ENCODE measurements at regions not wholly inside any gene's neighbourhood (a gene's known extent, or its start where the extent isn't known, plus 50 kb on each side); places are given as distances from the start of the nearest gene placed in this dataset.

DNA sequence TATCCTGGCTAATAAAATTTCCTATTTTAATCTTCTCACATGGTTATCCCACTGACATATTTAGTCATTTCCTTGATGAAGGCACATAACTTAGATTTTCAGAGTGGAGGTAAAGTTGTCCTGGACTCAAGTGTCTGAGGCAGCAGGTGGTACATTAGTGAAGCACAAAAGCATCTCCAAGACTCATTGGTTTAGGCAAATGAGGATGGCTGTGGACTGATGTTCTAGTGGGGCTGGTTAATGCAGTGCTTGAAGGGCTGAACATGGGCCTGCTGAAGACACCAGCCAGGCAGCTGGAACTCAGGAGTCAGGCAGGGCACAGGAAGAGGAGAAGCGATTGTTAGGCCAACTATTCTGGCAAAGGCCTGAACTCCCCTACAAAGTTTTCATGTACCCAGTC, 76.3 kb upstream of the SESN3 start:
- DNase-seq (ENCODE audit: low read depth in 2 of 2) = no peak

DNA sequence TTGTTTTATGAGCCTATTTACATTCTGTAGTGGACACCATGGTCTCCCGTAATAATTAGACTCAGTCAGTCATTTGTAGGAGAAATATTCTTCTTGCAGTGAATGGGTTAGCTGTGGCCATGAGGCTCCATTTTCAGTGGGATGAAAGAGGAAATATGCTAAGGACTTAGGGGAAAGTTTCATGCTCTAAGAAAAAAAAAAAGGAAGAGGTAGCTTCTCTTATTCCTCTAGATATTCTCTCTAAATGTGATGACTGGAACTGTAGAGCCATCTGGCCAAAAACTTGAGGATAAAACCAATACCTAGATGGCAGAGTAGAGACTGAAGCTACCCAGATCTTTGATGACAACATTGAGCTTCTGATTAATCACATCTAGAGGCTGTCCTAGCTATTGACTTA, 75.8 kb upstream of the SESN3 start:
- no peak for DNase-seq (ENCODE audit: low read depth in 2 of 2)

DNA sequence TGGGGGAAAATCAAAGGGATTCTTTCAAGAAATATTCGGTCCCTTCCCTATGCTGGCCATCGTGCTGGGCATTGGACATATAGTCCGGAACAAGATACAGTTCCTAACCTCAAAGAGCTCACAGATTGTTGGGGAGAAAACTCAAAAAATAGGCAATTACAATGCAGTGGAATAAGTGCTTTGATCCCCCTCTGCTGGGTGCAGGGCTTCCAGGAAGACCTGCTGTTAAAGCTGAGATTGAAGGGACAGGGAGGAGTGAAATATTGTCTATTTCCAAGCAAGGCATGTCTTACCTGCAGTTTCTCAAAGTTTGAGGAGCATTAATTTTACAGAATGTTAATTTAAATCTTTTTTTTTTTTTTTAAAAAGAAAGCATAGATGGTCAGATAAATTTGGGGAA, 75.1 kb upstream of the SESN3 start:
- DNase-seq (ENCODE audit: low read depth in 2 of 2) = no peak

DNA sequence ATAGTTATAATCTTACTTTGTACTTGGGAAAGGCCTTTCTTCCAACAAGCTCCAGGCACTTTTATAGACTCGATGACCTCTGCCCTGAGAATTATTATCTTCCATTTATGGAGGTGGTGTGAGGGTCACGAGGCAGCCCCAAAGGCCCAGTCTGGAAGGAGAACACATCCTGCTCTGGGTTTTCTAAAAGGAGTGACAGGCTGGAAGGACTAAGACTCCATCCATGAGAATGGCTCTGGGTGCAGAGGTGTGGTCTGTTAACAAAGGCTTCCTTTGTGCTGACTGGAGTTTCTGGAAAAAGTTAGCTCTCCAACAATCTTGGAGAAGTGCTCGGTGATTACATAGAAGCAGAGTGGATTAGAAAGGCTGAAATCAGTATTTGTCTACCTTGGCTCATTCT, 74.7 kb upstream of the SESN3 start:
- no peak for DNase-seq (ENCODE audit: low read depth in 2 of 2)

DNA sequence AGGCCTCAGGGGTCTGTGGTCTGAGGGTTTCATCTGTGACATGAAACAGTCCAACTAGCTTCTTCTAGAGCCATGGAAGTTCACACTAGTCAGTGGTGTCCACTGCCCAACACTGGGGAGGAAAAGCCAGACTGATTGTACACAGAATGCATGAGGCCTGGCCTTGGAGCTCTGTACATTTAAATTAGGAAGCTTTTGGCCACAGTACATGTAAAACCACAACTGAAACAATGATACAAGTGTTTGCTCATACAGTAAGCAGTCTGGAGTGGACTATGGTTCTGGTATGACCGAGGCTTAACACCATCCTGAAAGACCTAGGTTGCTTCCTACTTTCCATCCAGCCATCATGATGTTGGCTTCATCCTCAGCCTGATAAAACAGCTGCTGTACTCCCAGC, 73.8 kb upstream of the SESN3 start:
- no peak for DNase-seq (ENCODE audit: low read depth in 2 of 2)

DNA sequence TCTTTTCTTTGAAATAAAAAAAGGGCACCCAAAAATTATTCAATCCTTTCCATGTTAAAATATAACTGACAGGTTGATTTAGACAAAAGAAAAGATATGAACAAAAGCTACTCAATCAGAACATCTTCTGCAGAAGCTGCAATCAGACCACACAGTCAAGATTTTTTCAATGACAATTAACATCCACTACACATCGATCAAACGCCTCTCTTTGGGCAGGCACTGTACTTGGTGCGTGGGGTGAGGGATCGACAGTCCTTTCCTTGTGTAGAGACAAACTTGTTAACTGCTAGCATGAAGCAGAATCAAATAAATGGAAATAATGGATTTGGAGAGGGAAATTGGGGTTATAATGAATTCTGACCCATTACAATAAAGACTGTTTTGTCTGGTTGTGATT, 71.2 kb upstream of the SESN3 start:
- no peak for DNase-seq (ENCODE audit: low read depth in 2 of 2)

DNA sequence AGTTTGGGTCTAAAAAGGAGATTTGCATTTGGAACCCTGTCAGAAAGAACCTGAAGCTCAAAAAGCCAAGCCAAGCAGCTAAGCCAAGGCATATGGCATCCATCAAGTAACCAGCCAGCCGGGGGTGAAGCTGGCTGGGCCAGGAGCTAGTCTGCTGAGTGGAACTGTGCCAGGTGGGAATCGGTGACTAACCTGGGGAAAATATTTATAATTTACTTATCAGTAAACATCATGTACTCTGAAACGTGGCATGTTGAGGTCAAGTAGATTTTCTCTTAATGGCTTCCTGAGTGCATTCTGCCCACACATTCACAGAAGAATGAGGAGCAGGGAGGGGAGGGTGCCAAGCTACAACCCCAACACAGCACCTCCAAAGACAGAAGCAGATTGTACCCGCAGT, 70.5 kb upstream of the SESN3 start:
- DNase-seq (ENCODE audit: low read depth in 2 of 2) = no peak

DNA sequence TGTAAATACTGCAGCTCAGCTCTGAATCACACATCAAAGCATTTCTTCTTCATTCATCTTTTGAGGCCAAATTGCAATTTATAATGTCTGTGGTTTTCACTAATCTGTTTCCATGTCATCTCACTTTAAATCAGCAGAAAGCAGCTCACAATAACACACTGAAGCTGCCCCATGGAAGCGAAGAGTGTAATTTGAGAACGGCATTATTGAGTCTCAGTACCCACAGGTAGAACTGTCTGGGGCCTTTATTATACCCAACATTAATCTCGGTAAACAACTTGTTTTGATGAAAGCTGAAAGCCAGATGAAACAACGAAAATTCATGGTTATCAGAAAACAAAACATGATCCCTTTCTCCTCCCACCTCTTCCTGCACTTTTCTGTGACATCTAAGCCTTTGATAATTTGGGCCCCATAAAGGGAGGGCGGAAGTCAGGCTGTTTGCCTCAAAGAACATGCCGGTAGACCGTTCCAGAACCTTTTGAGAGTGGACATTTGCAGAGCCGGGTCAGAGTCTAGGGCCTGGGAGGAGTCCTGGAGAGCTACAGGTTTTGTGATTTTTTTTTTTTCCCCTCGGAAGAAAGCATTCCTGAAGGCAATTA, 68.2 kb upstream of the SESN3 start:
- no peak for DNase-seq (ENCODE audit: low read depth in 2 of 2)

DNA sequence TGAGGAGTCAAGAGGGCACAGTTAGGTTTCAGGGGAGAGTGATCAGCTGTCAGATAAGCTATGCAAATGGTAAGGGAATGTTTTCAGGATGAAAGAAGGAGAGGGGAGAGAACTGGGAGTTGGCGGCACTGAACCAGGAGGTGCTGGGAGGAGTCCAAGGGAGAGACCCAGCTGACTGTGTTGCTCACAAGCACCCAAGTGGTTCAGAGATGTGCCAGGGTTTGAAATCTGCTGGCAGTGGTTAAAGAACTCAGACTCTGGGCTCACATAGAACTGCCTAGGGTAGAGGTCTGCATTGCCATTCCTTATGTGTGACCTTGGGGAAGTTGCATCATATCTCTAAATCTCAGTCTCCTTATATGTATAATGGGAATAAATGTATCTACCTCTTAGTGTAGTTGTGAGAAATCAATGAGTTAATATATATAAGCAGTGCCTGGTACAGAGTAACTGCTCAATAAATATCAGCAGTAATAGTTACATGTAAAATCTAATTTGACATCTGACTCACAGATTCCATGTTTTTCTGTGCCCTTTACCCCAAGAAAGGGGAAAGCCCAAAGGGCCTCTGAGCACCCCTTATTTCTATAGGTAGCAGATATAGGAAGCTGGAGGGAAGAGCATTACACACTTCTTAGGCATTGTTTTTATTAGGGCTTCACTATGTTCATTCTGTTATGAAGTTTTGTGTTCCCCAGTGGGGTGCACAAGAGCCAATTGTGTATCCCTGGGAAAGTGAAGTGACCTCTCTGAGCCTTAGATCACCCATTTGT, 66.9 kb upstream of the SESN3 start:
- DNase-seq (ENCODE audit: low read depth in 2 of 2) = no peak

DNA sequence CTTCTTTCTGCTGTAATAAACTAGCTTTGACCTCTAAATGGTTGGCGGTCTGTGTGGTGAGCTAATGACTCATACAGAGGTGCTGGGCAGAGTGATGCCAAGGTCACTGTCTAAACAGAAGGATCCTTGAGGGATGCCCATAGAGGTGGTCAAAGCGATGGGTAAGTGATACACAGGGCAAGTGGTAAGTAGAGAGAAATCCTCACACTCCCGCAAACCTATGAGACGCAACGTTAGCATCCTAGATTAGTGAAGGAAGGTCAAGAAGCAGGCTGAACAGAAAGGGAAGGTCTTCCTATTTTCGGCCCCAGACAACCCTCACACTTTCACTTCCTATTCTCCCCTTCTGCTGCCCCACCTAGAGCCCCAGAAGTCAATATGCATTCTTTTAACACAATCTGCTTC, 65.6 kb upstream of the SESN3 start:
- DNase-seq (ENCODE audit: low read depth in 2 of 2) = no peak

DNA sequence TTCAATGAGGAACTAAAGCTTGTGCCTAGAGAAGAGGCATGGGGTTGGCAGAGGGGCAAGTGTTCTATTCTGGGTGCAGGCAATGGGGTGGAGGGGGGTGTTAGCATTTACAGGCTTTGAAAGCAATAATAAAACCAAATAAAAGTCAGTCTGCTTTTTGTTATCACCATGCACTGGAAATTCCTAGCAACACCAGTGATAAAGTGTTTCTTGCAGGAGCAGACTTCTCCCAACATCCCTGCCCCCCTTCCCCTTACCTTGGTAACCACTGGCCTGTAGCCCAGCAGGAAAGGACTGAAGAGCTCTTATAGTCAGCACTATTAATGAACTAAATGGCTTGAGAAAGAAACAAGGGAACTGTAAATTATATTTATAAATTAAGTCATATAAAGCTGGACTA, 65.2 kb upstream of the SESN3 start:
- no peak for DNase-seq (ENCODE audit: low read depth in 2 of 2)

DNA sequence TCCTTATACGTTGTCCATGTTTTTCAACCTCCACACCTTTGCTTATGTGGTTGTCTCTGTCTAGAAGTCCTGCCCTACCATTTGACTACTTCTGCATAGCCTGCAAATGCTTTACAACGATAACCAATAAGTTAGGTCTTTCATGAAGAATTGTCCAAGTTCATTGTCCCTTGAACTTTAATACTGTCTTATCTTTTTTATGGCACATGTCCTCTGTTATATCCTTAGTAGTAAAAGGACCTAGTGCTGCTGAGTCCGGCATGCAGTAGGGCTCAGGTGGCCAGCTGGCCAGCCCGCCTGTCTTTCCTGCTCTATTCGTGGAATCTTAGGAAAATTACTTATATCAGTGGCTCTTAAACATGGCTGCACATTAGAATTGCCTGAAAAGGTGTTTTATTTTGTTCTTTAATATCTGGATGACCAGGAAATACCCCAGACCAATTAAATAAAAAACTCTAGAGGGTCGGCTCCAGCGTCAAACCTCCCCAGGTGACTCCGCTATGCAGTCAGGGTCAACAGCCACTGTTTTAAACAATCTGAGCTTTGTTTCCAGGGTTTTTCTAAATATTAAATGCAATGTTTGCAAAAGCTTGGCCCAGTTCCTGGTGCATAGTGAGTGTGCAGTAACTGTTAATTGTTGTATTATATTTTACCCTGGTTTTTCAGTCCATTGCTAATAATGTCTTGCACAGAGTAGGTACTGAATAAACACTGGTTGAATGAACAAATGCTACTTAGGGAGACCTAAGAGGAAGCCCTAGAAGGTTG, 64.6 kb upstream of the SESN3 start:
- no peak for DNase-seq (ENCODE audit: low read depth in 2 of 2)

DNA sequence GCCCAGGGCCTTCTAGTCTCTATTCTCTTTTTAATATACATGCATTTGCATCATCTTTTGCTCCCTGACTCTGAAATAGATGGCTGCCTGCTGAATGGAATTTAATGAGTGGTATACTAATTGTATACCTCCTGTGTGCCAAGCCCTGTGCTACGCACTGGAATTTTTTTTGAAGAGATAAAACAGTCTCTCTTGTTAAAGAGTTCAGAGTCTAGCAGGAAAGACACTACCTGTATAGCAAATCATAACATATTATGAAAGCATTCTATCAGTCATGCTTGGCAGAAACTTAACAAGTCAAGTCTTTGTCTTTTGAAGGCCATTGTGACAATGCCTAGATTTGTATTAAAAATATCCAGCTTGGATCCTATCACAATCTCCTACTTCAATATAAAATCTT, 63.7 kb upstream of the SESN3 start:
- no peak for DNase-seq (ENCODE audit: low read depth in 2 of 2)

DNA sequence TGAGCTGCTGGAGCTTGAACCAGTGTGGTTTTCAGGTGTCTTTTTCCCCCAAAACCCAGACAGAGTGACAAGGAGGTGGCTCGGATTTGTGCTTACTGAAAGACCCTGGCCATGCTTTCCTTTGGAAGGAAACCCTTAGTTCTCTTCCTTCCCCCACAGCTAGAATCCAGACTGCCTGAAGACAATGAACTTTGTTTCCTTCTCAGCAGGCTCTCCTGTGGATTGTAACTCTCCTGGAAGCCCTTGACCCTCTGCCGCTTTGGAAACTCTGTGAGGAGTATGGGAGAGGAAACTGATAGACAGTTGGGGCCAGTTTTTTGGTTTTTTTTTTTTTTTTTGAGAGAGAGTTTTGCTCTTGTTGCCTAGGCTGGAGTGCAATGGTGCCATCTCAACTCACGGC, 62.1 kb upstream of the SESN3 start:
- no peak for DNase-seq (ENCODE audit: low read depth in 2 of 2)

DNA sequence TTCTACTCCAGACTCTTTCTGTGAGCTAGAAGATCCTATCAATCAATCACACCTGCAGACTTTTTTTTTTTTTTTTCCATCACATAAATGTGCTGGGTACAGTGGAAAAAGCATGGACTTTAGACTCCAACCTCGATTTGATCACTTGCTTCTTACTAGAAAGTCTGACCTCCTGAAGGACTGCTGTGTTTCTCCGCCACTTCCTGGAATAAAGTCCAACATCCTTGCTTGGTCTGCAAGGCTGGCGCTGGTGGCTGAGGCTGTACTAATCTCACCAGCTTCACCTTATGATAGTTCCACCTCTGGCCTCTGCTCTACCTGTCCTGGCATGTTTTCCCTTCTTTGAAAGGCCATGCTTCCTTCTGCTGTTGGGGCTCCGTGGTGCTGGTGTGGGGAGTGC, 60.9 kb upstream of the SESN3 start:
- no peak for DNase-seq (ENCODE audit: low read depth in 2 of 2)

DNA sequence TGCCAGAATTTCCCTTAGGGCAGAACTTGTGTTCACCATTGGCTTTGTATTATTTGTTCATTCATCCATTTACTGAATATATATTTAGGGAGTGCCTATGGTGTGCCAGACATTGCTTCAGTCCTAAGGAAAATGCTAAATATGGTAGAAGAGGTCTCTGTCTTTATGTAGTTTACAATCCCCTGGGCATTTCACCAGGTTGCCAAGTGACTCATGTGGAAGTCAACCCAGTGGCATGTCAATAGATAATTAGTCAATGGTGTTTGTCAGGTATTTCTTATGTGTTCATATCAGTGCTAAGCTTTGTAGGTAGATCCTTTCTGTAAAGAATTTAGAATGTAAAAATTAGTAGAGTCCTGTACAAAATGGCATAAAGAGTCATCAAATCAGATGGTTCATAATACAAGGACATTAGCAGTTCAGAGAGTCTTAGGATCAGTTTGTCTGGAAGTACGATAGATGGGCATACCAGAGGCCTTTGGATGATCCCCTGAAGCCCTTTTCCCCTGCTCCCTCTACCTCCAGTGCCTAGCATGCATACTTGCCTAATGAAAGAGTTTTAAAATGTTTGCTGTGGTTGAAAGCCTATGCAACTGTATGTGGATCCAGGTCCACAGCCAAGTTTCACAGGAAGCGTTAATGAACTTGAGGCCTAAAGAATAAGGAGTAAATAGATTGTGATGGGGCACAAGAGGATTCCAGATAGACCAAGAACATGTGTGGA, 58.5 kb upstream of the SESN3 start:
- no peak for DNase-seq (ENCODE audit: low read depth in 2 of 2)

DNA sequence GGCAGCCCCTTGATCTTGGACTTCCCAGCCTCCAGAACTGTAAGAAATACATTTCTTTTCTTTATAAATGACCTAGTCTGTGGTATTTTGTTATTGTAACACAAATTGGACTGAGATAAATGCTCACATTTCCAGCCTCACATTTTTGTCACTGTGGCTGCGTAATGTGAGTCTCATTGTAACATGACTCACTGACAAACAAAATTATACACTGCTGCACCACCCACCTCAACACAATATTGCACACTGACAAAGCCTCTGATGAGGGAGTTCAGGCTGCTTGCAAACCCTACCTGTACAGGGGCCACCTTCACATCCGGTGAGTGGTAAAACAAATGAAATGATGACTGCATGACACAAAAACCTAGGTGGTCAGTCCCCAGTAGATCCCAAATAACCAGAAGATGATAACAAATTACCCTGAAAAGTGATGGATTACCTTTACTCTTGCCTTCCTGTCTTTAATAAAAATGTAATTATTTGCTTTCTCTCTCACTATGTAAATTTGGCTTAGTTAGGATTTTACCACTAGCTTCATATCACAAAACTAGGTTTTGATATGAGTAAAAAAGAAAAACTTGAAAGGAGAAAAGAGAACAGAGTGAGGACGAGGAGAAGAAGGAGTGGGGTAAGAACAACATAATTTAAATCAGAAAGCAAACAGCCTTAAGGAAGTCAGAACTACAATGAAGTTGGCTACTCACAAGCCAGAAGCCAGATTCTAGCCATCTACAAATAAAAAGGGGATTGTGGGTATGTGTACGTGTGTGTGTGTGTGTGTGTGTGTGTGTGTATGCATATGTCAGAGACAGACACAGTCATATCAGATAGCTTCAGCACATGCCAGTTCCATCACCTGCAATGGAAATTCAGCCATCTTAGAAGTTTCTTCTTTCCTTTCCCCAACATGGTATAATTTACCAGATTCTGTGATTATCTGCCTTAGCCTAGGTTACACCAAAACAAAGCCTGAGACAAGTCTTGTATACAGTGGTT, 53.4 kb upstream of the SESN3 start:
- DNase-seq (ENCODE audit: low read depth in 2 of 2) = no peak

DNA sequence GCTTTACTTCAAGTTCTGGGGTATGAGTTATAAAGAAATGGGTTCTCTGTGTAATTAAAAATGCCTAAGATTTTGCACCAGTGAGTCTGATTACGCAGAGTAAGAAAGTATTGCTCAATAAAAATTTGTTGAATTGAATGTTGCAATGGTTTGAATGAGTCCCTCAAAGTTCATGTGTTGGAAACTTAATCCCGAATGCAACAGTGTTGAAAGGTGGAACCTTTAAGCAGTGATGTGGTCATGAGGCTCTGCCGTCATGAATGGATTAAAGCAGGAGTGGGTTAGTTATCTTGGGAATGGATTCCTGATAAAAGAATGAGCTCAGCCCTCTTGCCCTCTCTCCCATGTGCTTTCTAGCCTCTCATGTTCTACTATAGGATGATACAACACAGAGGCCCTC, 52.6 kb upstream of the SESN3 start:
- no peak for DNase-seq (ENCODE audit: low read depth in 2 of 2)

DNA sequence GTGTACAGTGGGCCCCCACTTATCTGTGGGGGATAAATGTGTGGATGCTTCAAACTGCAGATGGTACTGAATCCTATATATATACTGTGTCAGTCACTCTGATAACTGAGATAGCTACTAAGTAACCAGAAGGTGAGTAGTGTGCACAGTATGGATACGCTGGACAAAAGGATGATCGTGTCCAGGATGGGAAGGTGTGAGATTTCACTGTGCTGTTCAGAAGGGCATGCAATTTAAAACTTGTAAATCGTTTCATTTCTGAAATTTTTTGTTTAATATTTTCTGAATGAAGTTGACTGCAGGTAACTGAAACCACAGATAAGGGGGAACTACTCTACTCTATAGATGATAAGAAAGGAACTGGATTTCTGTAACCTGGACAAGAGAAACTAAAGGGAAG, 52.1 kb upstream of the SESN3 start:
- DNase-seq (ENCODE audit: low read depth in 2 of 2) = no peak

DNA sequence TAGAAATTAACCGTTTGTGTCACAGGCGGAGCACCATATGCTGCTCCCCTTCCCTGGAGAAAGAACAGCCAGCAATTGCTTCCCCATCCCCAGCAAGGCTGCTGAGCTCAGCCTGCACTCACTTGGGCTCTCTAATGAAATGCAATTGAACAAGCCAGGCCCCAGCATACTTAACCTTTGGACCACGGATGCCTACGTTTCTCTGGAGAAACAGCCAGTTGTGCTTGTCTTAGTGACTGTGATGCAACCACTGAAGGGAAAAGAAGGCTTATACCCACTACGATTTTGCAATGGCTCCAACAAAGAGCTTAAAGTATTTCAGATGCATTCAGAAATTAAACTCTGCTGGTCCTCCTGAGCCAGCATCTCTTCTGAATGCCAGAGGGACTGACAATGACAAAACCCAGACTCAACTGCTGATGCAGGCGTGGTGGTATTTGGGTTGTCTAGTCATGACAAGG, 51.3 kb upstream of the SESN3 start:
- DNase-seq (ENCODE audit: low read depth in 2 of 2) = no peak

Measured in stimulated activated CD4-positive, alpha-beta T cell treated with anti-CD3 and anti-CD28 coated beads, Interleukin-1b, Interleukin-23, amount 100 ng/mL, for 1 hour (primary cell).